D721Med (cell line): ENCODE measurements at regions not wholly inside any gene's neighbourhood (a gene's known extent, or its start where the extent isn't known, plus 50 kb on each side); places are given as distances from the start of the nearest gene placed in this dataset.
"Not testable (repeated sequence)": the region's sequence is repeated elsewhere in the genome, so short reads cannot be mapped to it uniquely, and the experiment has no call there.

Experiments used
- DNase-seq: peaks from one replicate; pipeline ENCODE4 v3.0.0; 2011; ENCODE audit warnings: low spot score; ENCODE audit not compliant: insufficient read length
- FAIRE-seq: peaks from 2 replicates; lab custom pipeline; 2011; peaks lifted over from hg19 to GRCh38; lab: Jason Lieb, UNC
- CTCF ChIP-seq: IDR thresholded peaks from 2 replicates; pipeline ENCODE4 v1.5.1; 2012; ENCODE audit warnings: mild to moderate bottlenecking, control low read depth; ENCODE audit not compliant: insufficient read depth; ENCODE audit errors: missing control alignments

DNA sequence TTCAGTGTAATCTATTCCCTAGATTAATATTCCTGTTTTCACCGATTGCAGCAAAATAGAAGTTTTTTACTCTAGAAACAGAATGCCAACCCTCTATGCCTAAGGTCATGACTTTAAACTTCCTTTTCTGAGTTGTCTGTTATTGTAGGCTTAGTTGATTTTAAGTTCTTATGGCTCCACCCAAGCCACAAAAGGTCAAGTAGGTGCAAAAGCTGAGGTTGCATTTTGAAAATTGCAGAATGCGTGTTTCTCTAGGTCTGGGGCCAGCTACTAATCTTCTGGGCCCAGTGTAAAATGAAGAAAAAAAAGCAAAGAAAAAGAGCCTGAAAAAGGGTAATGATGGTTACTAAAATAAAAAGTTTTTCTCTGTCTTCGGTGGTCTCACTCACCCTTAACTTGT lies 635.7 kb upstream of the FAM98A start:
- DNase-seq (no peak), FAIRE-seq (no peak)
- TF ChIP-seq CTCF, result no peak

GRCh38 chr2:34229998-34230397 lies 630.9 kb upstream of the FAM98A start:
- TF ChIP-seq CTCF, result no peak
- DNase-seq (no peak), FAIRE-seq (no peak)

DNA sequence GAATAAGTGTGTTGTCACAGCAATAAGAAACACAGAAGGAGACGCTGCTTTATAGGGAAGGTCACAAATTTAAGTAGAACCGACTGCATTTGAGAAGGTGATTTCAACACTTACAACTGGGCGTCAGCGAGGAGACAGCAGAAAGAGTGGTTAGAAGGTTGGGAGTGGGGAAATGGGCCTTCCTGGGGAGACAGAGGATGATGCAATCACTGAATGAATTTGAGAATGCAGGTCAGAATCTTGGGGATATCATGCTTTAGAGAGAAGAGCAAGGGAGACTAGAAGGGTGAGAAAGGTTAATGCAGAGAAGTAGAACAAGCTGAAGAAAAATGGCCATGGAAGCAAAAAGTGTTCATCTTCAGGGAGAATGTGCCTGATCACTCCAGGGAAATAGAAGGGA lies 616.1 kb upstream of the FAM98A start:
- no peak for DNase-seq
- no peak for FAIRE-seq
- no peak for TF ChIP-seq CTCF

- DNase-seq, FAIRE-seq: not testable (repeated sequence)
Measured at GRCh38 chr2:34210382-34210781, 611.3 kb upstream of the FAM98A start.

- TF ChIP-seq CTCF, result no peak
- DNase-seq, result no peak
- FAIRE-seq, result no peak
Measured at GRCh38 chr2:34204560-34204959, 605.5 kb upstream of the FAM98A start.

DNA sequence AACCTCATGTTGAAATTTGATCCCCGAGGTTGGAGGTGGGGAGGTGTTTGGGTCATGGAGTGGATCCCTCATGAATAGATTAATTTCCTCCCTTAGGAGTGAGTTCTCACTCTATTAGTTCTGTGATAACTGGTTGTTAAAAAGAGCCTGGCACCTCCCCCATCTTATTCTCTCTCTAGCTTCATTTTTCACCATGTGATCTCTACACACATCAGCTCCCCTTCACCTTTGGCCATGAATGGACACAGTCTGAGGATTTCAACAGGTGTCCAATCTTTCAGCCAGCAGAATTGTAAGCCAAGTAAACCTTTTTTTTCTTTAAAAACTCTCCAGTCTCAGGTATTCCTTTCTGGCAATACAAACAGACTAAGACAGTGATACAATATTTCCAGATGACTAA lies 602.0 kb upstream of the FAM98A start:
- no peak for TF ChIP-seq CTCF
- DNase-seq, result no peak

DNA sequence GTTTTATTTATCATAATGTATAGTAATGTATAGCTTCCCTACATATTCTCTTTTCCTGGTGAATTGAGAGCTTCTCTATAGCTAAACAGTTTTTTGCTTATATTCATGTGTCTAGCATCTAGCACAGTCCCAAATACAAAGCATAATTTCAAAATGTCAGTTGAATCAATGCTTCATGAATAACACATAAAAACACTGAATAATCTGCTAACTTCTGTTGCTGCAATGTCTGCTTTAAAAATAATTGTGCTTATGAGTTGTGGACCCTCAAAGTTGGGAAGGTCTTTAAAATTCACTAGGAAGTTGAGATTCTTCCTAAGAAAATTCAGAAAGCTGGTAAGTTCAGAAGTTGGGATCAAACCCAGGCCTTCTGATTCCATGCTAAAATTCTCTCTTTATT lies 600.9 kb upstream of the FAM98A start:
- DNase-seq, result no peak
- FAIRE-seq, result no peak
- TF ChIP-seq CTCF, result no peak

More for the DNA sequence above, 602.0 kb upstream of the FAM98A start:
- FAIRE-seq, result no peak

- TF ChIP-seq CTCF, result no peak
- FAIRE-seq, result no peak
- DNase-seq, result no peak
Measured at GRCh38 chr2:34193164-34193563, 594.1 kb upstream of the FAM98A start.
